Glomerular visceral epithelial cell (primary cell): ENCODE measurements at regions not wholly inside any gene's neighbourhood (a gene's known extent, or its start where the extent isn't known, plus 50 kb on each side); places are given as distances from the start of the nearest gene placed in this dataset.

Experiments
- DNase-seq: peaks from one replicate; pipeline ENCODE4 v3.0.0-alpha.2; 2016; ENCODE audit errors: extremely low spot score

- DNase-seq = no peak
These were observed 823.1 kb downstream of the LIG4 start for GRCh38 chr13:107392205-107392604.

- DNase-seq = no peak
These were observed 819.6 kb upstream of the ARGLU1 start for GRCh38 chr13:107387525-107387924.

GRCh38 chr13:107379407-107380155 is 811.6 kb upstream of the ARGLU1 start:
- DNase-seq = peak; percentile 22

- DNase-seq = no peak
These were observed 808.6 kb upstream of the ARGLU1 start for GRCh38 chr13:107376341-107377125.

GRCh38 chr13:107375701-107376340 is 807.9 kb upstream of the ARGLU1 start:
- no peak for DNase-seq

- DNase-seq = peak; percentile 9
These were observed 806.1 kb upstream of the ARGLU1 start for GRCh38 chr13:107374038-107374437.

- peak; percentile 77 for DNase-seq
These were observed 805.6 kb upstream of the ARGLU1 start for GRCh38 chr13:107373551-107373950.

- peak; percentile 70 for DNase-seq
These were observed 802.3 kb upstream of the ARGLU1 start for GRCh38 chr13:107370015-107370785.

GRCh38 chr13:107367258-107367657 is 799.3 kb upstream of the ARGLU1 start:
- peak; percentile 41 for DNase-seq

- no peak for DNase-seq
These were observed 797.7 kb upstream of the ARGLU1 start for GRCh38 chr13:107365466-107366215.

GRCh38 chr13:107364658-107365057 is 796.7 kb upstream of the ARGLU1 start:
- no peak for DNase-seq

GRCh38 chr13:107361666-107362065 is 793.7 kb upstream of the ARGLU1 start:
- DNase-seq = no peak

- no peak for DNase-seq
These were observed 792.1 kb upstream of the ARGLU1 start for GRCh38 chr13:107360010-107360409.

GRCh38 chr13:107358866-107359265 is 790.9 kb upstream of the ARGLU1 start:
- no peak for DNase-seq

- no peak for DNase-seq
These were observed 783.4 kb upstream of the ARGLU1 start for GRCh38 chr13:107351305-107351704.

GRCh38 chr13:107348925-107349324 is 781.0 kb upstream of the ARGLU1 start:
- DNase-seq = peak; percentile 32

GRCh38 chr13:107348471-107348870 is 780.5 kb upstream of the ARGLU1 start:
- peak; percentile 41 for DNase-seq

- no peak for DNase-seq
These were observed 779.9 kb upstream of the ARGLU1 start for GRCh38 chr13:107347641-107348369.

- DNase-seq = no peak
These were observed 774.8 kb upstream of the ARGLU1 start for GRCh38 chr13:107342747-107343146.

GRCh38 chr13:107339209-107339608 is 771.3 kb upstream of the ARGLU1 start:
- DNase-seq = peak; percentile 35
